Frontal cortex (tissue), 3 donors: ENCODE measurements at regions not wholly inside any gene's neighbourhood (a gene's known extent, or its start where the extent isn't known, plus 50 kb on each side); places are given as distances from the start of the nearest gene placed in this dataset.
"Not testable (repeated sequence)": the region's sequence is repeated elsewhere in the genome, so short reads cannot be mapped to it uniquely, and the experiment has no call there.

ENCODE experiments used
- DNase-seq, 2 donors: peaks; one replicate each; pipeline ENCODE4 v3.0.0; 2012; ENCODE audit warnings: low spot score in 2 of 2
- FAIRE-seq: peaks from 2 replicates; lab custom pipeline; 2012; peaks lifted over from hg19 to GRCh38; lab: Jason Lieb, UNC
- donor health status: control.
- donor health status: control.
- donor health status: control.

GRCh38 chr13:107941345-107942029 is 273.8 kb downstream of the LIG4 start:
- DNase-seq (no peak), FAIRE-seq (no peak)

- DNase-seq, result no peak
- FAIRE-seq, result no peak
These were observed 277.5 kb downstream of the LIG4 start for GRCh38 chr13:107937848-107938247.

- FAIRE-seq, result no peak
- DNase-seq, result no peak
These were observed 284.3 kb downstream of the LIG4 start for GRCh38 chr13:107931056-107931455.

- FAIRE-seq, result no peak
- DNase-seq, result no peak
These were observed 286.6 kb downstream of the LIG4 start for GRCh38 chr13:107928762-107929161.

GRCh38 chr13:107927557-107927956 is 287.8 kb downstream of the LIG4 start:
- DNase-seq (no peak), FAIRE-seq (no peak)

GRCh38 chr13:107926515-107926914 is 288.8 kb downstream of the LIG4 start:
- not testable (repeated sequence) for DNase-seq, FAIRE-seq

- not testable (repeated sequence) for DNase-seq, FAIRE-seq
These were observed 298.4 kb downstream of the LIG4 start for GRCh38 chr13:107916902-107917301.

GRCh38 chr13:107912745-107913144 is 302.6 kb downstream of the LIG4 start:
- FAIRE-seq, result no peak
- DNase-seq, result no peak

- no peak for FAIRE-seq
- no peak for DNase-seq
These were observed 308.1 kb downstream of the LIG4 start for GRCh38 chr13:107907065-107907805.

GRCh38 chr13:107906131-107906530 is 309.2 kb downstream of the LIG4 start:
- no peak for DNase-seq
- no peak for FAIRE-seq

GRCh38 chr13:107901996-107902562 is 313.3 kb downstream of the LIG4 start:
- DNase-seq (no peak), FAIRE-seq (no peak)

- DNase-seq (no peak), FAIRE-seq (no peak)
These were observed 314.1 kb downstream of the LIG4 start for GRCh38 chr13:107901230-107901629.

GRCh38 chr13:107900775-107901174 is 314.6 kb downstream of the LIG4 start:
- FAIRE-seq (no peak), DNase-seq (no peak)

GRCh38 chr13:107886118-107886517 is 329.2 kb downstream of the LIG4 start:
- FAIRE-seq (no peak), DNase-seq (no peak)

- no peak for DNase-seq
- FAIRE-seq, result no peak
These were observed 330.8 kb downstream of the LIG4 start for GRCh38 chr13:107884564-107884963.

- DNase-seq, result no peak
- FAIRE-seq, result no peak
These were observed 331.7 kb downstream of the LIG4 start for GRCh38 chr13:107883561-107884175.

GRCh38 chr13:107882708-107883560 is 332.4 kb downstream of the LIG4 start:
- DNase-seq (no peak), FAIRE-seq (no peak)

GRCh38 chr13:107881362-107881761 is 334.0 kb downstream of the LIG4 start:
- no peak for FAIRE-seq
- no peak for DNase-seq

GRCh38 chr13:107874456-107874855 is 340.9 kb downstream of the LIG4 start:
- no peak for FAIRE-seq
- no peak for DNase-seq

- FAIRE-seq (no peak), DNase-seq (no peak)
These were observed 341.4 kb downstream of the LIG4 start for GRCh38 chr13:107873926-107874325.
